ENCODE measurements at regions not wholly inside any gene's neighbourhood (a gene's known extent, or its start where the extent isn't known, plus 50 kb on each side); places are given as distances from the start of the nearest gene placed in this dataset.

- 73 to 78% methylated on average over 1 of the region's 1 CpG for WGBS, 2 donors
- H3K27ac ChIP-seq, result no peak overlapping the region
- no peaks in the 10 kb centered on the region for H3K36me3 ChIP-seq
- peaks cover 0 to 12% (median 0%) of the 10 kb centered on the region in 11 donors for H3K9me3 ChIP-seq
- no peak for TF ChIP-seq CTCF (IDR thresholded peaks at IDR 0.05)
- ATAC-seq (no peak), DNase-seq (no peak)
- H3K4me1 ChIP-seq, result peaks cover 0 to 13% (median 0%) of the 10 kb centered on the region in 9 donors
- H3K27me3 ChIP-seq, result peaks cover 0 to 5% (median 0%) of the 10 kb centered on the region in 7 donors
- no peak overlapping the region for H3K4me3 ChIP-seq
- intact Hi-C loops (cut with DNase I), result loop anchor here in 2 of 10 donors (10.0 kb wide), 2 partner anchors 104 to 304 kb away; no protein-coding TSS in a partner anchor
These were observed 56.2 kb upstream of the ETAA1 start for GRCh38 chr2:67341012-67341318.

- ATAC-seq, result no peak
- Histone ChIP-seq H3K4me1 (peaks cover 0 to 13% (median 0%) of the 10 kb centered on the region in 9 donors), H3K9me3 (peaks cover 0 to 12% (median 0%) of the 10 kb centered on the region in 11 donors), H3K27ac (no peak overlapping the region), H3K27me3 (peaks cover 0 to 5% (median 0%) of the 10 kb centered on the region in 7 donors), H3K4me3 (no peak overlapping the region), H3K36me3 (no peaks in the 10 kb centered on the region)
- DNase-seq, result no peak
- intact Hi-C loops (cut with DNase I), result loop anchor here in 2 of 10 donors (10.0 kb wide), 2 partner anchors 103 to 303 kb away; no protein-coding TSS in a partner anchor
- 83 to 88% methylated on average over 2 of the region's 2 CpGs for WGBS, 2 donors
- no peak for TF ChIP-seq CTCF (IDR thresholded peaks at IDR 0.05)
These were observed 55.8 kb upstream of the ETAA1 start for GRCh38 chr2:67341336-67341735.

GRCh38 chr2:67342394-67342793 is 54.7 kb upstream of the ETAA1 start:
- ATAC-seq, result no peak
- intact Hi-C loops (cut with DNase I), result loop anchor here in 2 of 10 donors (10.0 kb wide), 2 partner anchors 102 to 302 kb away; no protein-coding TSS in a partner anchor
- no peak overlapping the region for H3K4me3 ChIP-seq
- peaks cover 0 to 13% (median 0%) of the 10 kb centered on the region in 9 donors for H3K4me1 ChIP-seq
- WGBS, 2 donors, result 89 to 92% methylated on average over 3 of the region's 3 CpGs
- H3K27ac ChIP-seq, result no peak overlapping the region
- TF ChIP-seq CTCF (IDR thresholded peaks at IDR 0.05), result no peak
- peaks cover 0 to 5% (median 0%) of the 10 kb centered on the region in 7 donors for H3K27me3 ChIP-seq
- H3K36me3 ChIP-seq, result no peaks in the 10 kb centered on the region
- DNase-seq, result no peak
- peaks cover 0 to 12% (median 0%) of the 10 kb centered on the region in 11 donors for H3K9me3 ChIP-seq

GRCh38 chr2:67346718-67347407 is 50.3 kb upstream of the ETAA1 start:
- no peaks in the 10 kb centered on the region for H3K36me3 ChIP-seq
- no peaks in the 10 kb centered on the region for H3K4me1 ChIP-seq
- no peak overlapping the region for H3K27ac ChIP-seq
- WGBS, 2 donors, result 81 to 85% methylated on average over 4 of the region's 4 CpGs
- no peaks in the 10 kb centered on the region for H3K27me3 ChIP-seq
- ATAC-seq, result no peak
- no peak for TF ChIP-seq CTCF (IDR thresholded peaks at IDR 0.05)
- no peak for DNase-seq
- peaks cover 0 to 5% (median 0%) of the 10 kb centered on the region in 11 donors for H3K9me3 ChIP-seq
- no peak overlapping the region for H3K4me3 ChIP-seq
- intact Hi-C loops (cut with DNase I), result loop anchor here in 2 of 10 donors (10.0 kb wide), 2 partner anchors 98 to 298 kb away; no protein-coding TSS in a partner anchor
